GM18508 (cell line): ENCODE measurements at regions not wholly inside any gene's neighbourhood (a gene's known extent, or its start where the extent isn't known, plus 50 kb on each side); places are given as distances from the start of the nearest gene placed in this dataset.
"Not testable (repeated sequence)": the region's sequence is repeated elsewhere in the genome, so short reads cannot be mapped to it uniquely, and the experiment has no call there.

Experiments
- ATAC-seq: cut with Tn5 transposase; IDR thresholded peaks from one replicate; pipeline ENCODE4 v1.9.1; 2021; ENCODE audit warnings: moderate number of reproducible peaks; ENCODE audit not compliant: insufficient read depth, unreplicated experiment

GRCh38 chr17:71192848-71193247, 928.0 kb upstream of the SOX9 start:
- no peak for ATAC-seq

DNA sequence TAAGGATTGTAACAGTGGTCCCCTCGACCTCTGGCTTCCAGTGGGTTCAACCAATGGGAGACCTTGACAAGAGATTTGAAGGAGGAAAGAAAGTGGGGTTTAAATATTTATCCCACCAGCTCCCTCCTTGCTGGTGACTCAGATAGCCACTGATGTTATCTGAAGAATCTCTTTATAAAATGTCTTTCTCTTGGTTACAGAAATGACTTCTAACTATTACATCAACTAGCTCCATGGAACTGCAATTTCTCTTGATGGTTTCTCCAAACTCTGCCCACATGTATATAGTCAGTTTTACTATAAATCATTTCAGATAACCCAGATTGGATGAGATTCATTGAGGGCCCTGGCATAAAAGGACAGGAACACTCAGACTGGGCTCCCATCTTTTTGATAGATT, 920.2 kb upstream of the SOX9 start:
- no peak for ATAC-seq

- no peak for ATAC-seq
These were observed 919.2 kb upstream of the SOX9 start for GRCh38 chr17:71201639-71202038.

- no peak for ATAC-seq
These were observed 918.4 kb upstream of the SOX9 start for GRCh38 chr17:71202449-71202848.

GRCh38 chr17:71203953-71204352, 916.9 kb upstream of the SOX9 start:
- ATAC-seq, result no peak

- ATAC-seq, result not testable (repeated sequence)
These were observed 914.9 kb upstream of the SOX9 start for GRCh38 chr17:71205951-71206350.

- ATAC-seq, result no peak
These were observed 912.6 kb upstream of the SOX9 start for GRCh38 chr17:71208111-71208704.

DNA sequence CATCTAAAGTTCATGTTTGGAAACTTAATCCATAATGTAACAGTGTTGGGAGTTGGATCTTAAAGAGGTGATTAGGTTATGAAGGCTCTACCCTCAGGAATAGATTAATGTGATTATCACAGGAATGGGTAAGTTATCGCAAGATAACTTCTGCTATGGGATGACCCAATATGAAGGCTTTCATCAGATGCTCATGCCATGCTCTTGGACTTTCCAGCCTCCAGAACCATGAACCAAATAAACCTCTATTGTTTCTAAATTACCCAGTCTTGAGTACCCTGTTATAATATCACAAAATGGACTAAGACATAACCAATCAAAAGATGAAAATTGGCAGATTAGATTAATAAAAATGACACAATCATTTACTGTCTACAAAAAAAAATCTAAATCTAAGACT, 906.9 kb upstream of the SOX9 start:
- no peak for ATAC-seq

GRCh38 chr17:71217769-71218168, 903.1 kb upstream of the SOX9 start:
- no peak for ATAC-seq

- ATAC-seq, result no peak
These were observed 895.8 kb upstream of the SOX9 start for GRCh38 chr17:71224824-71225575.

DNA sequence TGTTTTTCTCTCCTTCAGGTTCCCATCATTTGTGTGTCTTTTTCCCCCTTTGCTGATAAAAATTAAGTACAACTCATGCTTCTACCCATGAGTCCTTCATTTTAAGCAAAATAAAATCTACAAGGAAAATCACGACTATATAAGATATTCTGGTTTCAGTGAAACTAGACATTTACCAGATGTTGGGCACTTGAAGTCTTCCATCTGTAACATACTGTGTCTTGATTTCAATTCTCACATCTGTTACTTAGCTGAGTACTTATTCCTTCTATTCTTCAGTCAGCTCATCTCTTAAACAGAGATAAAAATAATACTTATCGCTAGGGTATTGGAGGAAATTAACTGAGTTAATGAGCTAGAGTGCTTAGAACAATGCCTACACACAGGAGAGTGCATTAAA, 893.0 kb upstream of the SOX9 start:
- no peak for ATAC-seq

DNA sequence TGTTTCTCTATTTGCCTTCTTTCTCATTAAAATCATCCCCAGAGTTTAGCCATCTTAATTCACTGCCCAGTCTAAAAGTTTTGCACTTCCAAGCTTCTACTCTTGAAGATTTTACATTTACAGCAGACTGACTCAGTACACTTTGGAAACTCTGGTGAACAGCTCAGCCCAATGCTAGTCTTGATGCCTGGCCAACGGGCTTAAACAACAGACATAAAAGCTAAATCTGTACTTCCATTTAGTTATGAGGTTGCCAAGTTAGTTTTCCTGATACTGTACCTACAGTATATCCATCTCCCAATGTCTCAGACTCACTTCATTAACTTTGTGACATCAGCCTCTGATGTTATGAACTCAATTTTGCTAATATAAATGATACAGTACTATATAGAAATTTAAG, 891.8 kb upstream of the SOX9 start:
- no peak for ATAC-seq

DNA sequence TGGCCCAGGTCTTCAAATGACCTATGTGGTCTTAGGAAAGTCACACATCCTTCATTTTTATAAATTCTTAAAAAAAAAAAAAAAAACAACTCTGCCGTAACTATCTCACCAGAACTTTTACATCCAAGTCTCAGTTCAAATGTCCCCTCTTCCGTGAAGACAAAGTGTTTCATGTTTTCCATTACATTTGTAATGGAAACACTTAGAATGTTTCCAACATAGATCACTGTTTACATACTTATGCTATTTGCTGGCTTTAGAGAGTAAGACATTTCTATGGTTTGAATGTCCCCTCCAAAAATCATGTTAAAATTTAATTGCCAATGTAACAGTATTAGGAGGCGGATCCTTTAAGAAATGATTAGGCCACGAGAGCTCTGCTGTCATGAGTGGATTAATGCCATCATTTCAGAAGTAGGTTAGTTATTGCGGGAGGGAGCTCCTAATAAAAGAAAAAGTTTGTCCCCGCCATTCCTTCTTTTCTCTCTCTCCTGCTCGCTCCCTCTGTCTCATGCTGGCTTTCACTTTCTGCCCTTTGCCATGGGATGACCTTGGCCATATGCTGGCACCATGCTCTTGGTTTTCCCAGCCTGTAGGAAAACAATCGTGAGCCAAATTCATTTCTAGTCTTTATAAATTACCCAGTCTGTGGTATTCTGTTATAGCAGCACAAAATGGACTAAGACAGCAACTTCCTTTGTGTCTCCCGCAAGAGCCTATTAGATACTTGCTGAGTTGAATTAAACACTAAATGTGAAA, 887.8 kb upstream of the SOX9 start:
- no peak for ATAC-seq

- ATAC-seq, result no peak
These were observed 886.5 kb upstream of the SOX9 start for GRCh38 chr17:71234349-71234748.

DNA sequence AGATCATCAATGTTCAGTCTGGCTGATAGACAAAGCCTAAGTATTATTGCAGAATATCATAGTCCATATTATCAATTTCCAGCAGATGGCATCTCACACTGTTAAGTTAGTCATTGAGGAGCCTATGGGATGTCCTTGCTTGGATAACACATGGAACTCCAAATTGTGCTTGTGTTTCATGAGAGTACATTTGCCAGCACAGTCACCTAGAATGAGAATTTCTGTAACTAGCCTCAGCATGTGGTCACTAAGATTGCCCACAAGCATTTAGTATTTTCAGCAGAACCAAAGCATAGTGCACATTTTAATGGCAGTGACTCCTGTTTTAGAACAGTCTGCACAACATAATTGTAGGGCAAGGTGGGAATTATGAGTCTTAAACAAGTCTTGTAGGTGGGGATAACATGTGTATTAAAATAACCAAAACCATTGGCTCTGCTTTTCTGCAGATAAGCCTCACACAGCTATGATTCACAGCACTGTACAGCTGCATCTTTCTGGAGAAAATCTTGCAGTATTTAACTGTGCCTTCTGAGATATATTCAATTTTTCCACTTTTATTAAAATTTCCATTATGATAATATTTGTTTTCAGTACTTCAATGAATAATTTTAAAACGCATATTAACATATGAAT, 882.8 kb upstream of the SOX9 start:
- no peak for ATAC-seq

DNA sequence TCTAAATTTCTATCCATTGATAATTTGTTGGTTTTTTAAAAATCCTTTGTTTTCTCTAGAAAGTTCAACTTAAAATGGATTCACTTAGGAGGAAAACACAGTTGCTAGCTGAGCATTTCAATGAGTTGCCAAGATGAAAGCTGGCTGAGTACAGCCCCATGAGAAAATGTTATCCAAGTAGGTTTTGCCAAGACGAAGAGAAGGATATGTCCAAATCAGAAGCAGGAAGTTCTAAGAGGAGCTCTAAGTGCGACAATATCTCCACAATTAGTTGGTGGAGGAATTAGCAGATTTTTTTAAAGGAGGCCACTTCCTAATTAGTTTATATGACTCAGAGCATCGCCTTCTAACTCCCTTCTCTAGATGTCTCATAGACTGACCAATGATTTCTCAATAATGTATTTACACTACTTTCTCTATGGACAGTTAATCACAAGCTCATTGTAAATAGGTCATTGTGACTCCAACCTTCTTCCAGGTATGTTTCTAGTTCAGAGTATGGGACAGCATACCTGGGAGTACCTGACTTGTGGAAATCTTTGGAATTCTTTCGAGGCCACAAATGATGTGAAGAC, 873.3 kb upstream of the SOX9 start:
- no peak for ATAC-seq

GRCh38 chr17:71251276-71251675, 869.5 kb upstream of the SOX9 start:
- no peak for ATAC-seq

DNA sequence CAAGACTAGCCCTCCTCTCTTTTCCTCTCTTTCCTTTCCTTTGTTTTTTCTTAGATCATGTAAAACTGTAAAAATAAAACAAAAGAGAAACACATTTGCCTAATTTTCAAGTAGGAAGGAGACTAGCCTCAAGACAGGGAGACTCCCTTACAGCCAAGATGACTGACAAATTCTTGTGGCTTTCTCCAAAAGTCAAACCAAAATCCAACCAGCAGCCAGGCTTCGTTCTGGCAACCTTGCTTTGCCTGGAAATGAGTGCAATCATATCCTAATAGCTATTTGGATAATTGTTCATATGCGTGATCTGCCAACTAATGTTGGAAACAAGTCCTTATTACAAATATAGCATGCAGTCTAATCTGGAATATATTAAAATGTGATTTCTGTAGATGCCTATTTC, 868.9 kb upstream of the SOX9 start:
- no peak for ATAC-seq

- ATAC-seq, result no peak
These were observed 868.4 kb upstream of the SOX9 start for GRCh38 chr17:71252436-71252835.

- ATAC-seq, result no peak
These were observed 863.7 kb upstream of the SOX9 start for GRCh38 chr17:71257096-71257495.
